Neural cell (in vitro differentiated cells): ENCODE measurements at regions not wholly inside any gene's neighbourhood (a gene's known extent, or its start where the extent isn't known, plus 50 kb on each side); places are given as distances from the start of the nearest gene placed in this dataset.

Experiments used
- EP300 ChIP-seq: fragments of 450-650 bp; conservative IDR thresholded peaks from 2 replicates; pipeline ENCODE4 v1.6.1; 2014; ENCODE audit warnings: antibody characterized with exemption, mild to moderate bottlenecking, moderate library complexity; ENCODE audit not compliant: poor library complexity, severe bottlenecking
- EZH2 ChIP-seq: fragments of 200-600, 300-800 bp; shearing (Covaris generic), sonication (generic); IDR thresholded peaks from 2 replicates; pipeline ENCODE4 v1.6.1; 2014; ENCODE audit warnings: antibody characterized with exemption, low read length, borderline replicate concordance, mild to moderate bottlenecking; ENCODE audit not compliant: insufficient read depth, poor library complexity, severe bottlenecking
- MXI1 ChIP-seq: fragments of 450-650 bp; conservative IDR thresholded peaks from 2 replicates; pipeline ENCODE4 v1.6.1; 2014; ENCODE audit warnings: antibody characterized with exemption, mild to moderate bottlenecking; ENCODE audit not compliant: poor library complexity, severe bottlenecking
- POLR2AphosphoS5 ChIP-seq: IDR thresholded peaks from 2 replicates; pipeline ENCODE4 v1.6.1; 2012
- RAD21 ChIP-seq: fragments of 450-650 bp; conservative IDR thresholded peaks from 2 replicates; pipeline ENCODE4 v1.6.1; 2014; ENCODE audit warnings: antibody characterized with exemption, mild to moderate bottlenecking, moderate library complexity
- SMC3 ChIP-seq: fragments of 450-650 bp; conservative IDR thresholded peaks from 2 replicates; pipeline ENCODE4 v1.6.1; 2014; ENCODE audit warnings: antibody characterized with exemption, mild to moderate bottlenecking, moderate library complexity; ENCODE audit not compliant: poor library complexity
- TAF1 ChIP-seq: IDR thresholded peaks from 2 replicates; pipeline ENCODE4 v1.6.1; 2012; ENCODE audit warnings: low read depth
- TF ChIP-seq, protein P1 (sequence below): fragments of 450-650 bp; IDR thresholded peaks from 2 replicates; pipeline ENCODE4 v1.5.1; 2014; ENCODE audit warnings: antibody characterized with exemption, mild to moderate bottlenecking, moderate library complexity; ENCODE audit not compliant: poor library complexity, severe bottlenecking
- TF ChIP-seq, protein P2 (sequence below): IDR thresholded peaks from 2 replicates; pipeline ENCODE4 v1.6.1; 2012; ENCODE audit warnings: borderline replicate concordance

- TF ChIP-seq, protein P1, sequence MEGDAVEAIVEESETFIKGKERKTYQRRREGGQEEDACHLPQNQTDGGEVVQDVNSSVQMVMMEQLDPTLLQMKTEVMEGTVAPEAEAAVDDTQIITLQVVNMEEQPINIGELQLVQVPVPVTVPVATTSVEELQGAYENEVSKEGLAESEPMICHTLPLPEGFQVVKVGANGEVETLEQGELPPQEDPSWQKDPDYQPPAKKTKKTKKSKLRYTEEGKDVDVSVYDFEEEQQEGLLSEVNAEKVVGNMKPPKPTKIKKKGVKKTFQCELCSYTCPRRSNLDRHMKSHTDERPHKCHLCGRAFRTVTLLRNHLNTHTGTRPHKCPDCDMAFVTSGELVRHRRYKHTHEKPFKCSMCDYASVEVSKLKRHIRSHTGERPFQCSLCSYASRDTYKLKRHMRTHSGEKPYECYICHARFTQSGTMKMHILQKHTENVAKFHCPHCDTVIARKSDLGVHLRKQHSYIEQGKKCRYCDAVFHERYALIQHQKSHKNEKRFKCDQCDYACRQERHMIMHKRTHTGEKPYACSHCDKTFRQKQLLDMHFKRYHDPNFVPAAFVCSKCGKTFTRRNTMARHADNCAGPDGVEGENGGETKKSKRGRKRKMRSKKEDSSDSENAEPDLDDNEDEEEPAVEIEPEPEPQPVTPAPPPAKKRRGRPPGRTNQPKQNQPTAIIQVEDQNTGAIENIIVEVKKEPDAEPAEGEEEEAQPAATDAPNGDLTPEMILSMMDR = no peak
- TF ChIP-seq POLR2AphosphoS5 (no peak), EP300 (no peak), TAF1 (no peak), RAD21 (no peak), EZH2 (no peak), MXI1 (no peak), SMC3 (no peak)
- TF ChIP-seq, protein P2, sequence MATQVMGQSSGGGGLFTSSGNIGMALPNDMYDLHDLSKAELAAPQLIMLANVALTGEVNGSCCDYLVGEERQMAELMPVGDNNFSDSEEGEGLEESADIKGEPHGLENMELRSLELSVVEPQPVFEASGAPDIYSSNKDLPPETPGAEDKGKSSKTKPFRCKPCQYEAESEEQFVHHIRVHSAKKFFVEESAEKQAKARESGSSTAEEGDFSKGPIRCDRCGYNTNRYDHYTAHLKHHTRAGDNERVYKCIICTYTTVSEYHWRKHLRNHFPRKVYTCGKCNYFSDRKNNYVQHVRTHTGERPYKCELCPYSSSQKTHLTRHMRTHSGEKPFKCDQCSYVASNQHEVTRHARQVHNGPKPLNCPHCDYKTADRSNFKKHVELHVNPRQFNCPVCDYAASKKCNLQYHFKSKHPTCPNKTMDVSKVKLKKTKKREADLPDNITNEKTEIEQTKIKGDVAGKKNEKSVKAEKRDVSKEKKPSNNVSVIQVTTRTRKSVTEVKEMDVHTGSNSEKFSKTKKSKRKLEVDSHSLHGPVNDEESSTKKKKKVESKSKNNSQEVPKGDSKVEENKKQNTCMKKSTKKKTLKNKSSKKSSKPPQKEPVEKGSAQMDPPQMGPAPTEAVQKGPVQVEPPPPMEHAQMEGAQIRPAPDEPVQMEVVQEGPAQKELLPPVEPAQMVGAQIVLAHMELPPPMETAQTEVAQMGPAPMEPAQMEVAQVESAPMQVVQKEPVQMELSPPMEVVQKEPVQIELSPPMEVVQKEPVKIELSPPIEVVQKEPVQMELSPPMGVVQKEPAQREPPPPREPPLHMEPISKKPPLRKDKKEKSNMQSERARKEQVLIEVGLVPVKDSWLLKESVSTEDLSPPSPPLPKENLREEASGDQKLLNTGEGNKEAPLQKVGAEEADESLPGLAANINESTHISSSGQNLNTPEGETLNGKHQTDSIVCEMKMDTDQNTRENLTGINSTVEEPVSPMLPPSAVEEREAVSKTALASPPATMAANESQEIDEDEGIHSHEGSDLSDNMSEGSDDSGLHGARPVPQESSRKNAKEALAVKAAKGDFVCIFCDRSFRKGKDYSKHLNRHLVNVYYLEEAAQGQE = no peak
Measured at GRCh38 chr5:125142458-125142857, 396.0 kb upstream of the ZNF608 start.
